NB4 (cell line): ENCODE measurements at regions not wholly inside any gene's neighbourhood (a gene's known extent, or its start where the extent isn't known, plus 50 kb on each side); places are given as distances from the start of the nearest gene placed in this dataset.

Experiments
- DNase-seq: peaks from one replicate; pipeline ENCODE4 v3.0.0; 2010; ENCODE audit warnings: low read depth
- H3K4me3 ChIP-seq: one replicate; pipeline ENCODE4 v1.5.1; 2011; ENCODE audit warnings: mild to moderate bottlenecking, low read depth, low read length, moderate library complexity
- MYC ChIP-seq: IDR thresholded peaks from 2 replicates; pipeline ENCODE4 v1.6.1; 2011; ENCODE audit warnings: low read depth, low read length
- POLR2A ChIP-seq: IDR thresholded peaks from 2 replicates; pipeline ENCODE4 v1.6.1; 2011; ENCODE audit warnings: mild to moderate bottlenecking; ENCODE audit not compliant: insufficient read length; ENCODE audit errors: extremely low read depth
- TF ChIP-seq, protein P1 (sequence below): IDR thresholded peaks from 2 replicates; pipeline ENCODE4 v1.6.1; 2011; ENCODE audit warnings: low read depth, low read length
- TF ChIP-seq, protein P2 (sequence below): IDR thresholded peaks from one replicate; pipeline ENCODE4 v1.5.1; 2012; ENCODE audit warnings: low read depth, low read length

DNA sequence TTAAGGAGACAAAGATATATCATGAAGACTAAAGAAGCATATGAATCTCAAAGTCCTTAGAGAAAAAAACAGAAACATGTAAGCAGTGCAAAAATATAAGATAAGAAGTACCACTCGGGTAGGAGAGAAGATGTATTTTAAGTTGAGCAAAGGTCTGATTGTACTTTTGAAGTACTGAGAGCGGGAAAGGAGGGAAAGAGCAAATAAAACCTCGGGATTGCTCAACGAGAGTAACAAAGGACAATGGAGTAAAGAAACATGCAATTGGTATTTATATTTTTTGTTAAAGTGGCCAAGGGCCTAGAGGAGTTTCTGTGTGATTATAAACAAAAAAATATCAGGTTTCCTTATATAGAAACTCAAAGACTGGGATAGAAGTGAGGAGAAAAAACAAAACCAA lies 251.9 kb downstream of the LNPK start:
- no peak for DNase-seq
- no peak for TF ChIP-seq POLR2A
- TF ChIP-seq, protein P1, sequence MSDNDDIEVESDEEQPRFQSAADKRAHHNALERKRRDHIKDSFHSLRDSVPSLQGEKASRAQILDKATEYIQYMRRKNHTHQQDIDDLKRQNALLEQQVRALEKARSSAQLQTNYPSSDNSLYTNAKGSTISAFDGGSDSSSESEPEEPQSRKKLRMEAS, result no peak
- no peak for TF ChIP-seq MYC
- TF ChIP-seq, protein P2, sequence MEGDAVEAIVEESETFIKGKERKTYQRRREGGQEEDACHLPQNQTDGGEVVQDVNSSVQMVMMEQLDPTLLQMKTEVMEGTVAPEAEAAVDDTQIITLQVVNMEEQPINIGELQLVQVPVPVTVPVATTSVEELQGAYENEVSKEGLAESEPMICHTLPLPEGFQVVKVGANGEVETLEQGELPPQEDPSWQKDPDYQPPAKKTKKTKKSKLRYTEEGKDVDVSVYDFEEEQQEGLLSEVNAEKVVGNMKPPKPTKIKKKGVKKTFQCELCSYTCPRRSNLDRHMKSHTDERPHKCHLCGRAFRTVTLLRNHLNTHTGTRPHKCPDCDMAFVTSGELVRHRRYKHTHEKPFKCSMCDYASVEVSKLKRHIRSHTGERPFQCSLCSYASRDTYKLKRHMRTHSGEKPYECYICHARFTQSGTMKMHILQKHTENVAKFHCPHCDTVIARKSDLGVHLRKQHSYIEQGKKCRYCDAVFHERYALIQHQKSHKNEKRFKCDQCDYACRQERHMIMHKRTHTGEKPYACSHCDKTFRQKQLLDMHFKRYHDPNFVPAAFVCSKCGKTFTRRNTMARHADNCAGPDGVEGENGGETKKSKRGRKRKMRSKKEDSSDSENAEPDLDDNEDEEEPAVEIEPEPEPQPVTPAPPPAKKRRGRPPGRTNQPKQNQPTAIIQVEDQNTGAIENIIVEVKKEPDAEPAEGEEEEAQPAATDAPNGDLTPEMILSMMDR, result no peak
- no peak overlapping the region for H3K4me3 ChIP-seq

DNA sequence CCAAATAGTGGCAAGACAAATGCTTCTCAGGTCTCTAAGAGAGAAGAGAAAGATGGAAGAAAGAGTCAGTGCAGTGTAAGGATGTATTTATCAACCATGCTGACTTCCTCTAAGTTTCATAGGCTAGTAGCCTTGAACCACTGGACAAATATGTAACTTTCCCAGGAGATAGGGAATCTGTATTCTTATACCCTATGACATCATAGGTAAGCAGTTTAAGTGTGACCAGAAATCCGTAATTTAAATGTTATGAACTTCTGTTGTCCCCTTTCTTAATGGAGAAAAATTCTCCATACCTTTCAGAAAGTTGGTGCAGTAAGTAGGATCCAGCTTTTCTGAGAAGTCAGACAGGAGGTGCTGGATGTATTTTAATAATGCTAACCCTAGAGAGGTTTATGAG lies 256.2 kb downstream of the LNPK start:
- no peak for TF ChIP-seq POLR2A
- no peak for TF ChIP-seq MYC
- TF ChIP-seq, protein P2, result no peak
- TF ChIP-seq, protein P1, result no peak
- no peak for DNase-seq
- H3K4me3 ChIP-seq, result no peak overlapping the region

DNA sequence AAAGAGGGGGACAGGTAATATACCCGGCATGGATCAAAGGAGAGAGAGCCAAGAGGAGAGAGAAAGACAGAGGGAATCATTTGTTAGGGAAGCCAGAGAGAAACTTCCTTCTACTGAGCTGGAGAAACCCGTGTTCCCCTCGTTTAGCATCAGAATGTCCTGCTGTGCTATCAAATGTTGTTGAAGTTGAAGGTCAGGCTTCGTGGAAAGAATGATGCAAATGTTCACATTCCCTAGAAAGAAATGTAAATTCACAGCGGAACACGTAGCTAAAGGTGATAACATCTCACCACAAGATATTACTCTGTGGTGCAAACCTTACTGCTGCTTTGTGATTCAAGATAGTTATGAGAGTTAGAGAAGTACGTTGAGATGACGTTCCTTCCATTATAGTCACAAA lies 258.1 kb downstream of the LNPK start:
- TF ChIP-seq, protein P2, result no peak
- TF ChIP-seq POLR2A, result no peak
- TF ChIP-seq MYC, result no peak
- TF ChIP-seq, protein P1, result no peak
- no peak for DNase-seq
- no peak overlapping the region for H3K4me3 ChIP-seq

DNA sequence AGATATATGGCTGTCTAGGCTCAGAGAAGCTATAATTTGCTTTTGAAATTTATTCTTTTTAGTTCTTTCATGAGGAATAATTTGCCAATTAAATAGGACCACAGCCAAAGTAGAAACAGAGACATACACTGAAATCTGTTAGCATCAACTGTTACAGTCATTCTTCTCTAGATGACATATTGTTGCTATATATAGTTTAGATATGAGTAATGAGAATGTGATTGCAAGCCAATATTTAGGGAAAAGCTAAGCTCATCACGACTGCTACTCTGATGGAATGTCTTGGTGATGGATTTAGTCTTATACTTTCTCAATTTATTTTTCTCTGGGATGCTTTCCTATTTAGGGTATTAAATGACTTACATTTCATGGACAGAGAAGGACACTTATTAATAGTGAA lies 259.1 kb downstream of the LNPK start:
- DNase-seq, result no peak
- TF ChIP-seq, protein P1, result no peak
- TF ChIP-seq MYC (no peak), POLR2A (no peak)
- TF ChIP-seq, protein P2, result no peak
- no peak overlapping the region for H3K4me3 ChIP-seq

DNA sequence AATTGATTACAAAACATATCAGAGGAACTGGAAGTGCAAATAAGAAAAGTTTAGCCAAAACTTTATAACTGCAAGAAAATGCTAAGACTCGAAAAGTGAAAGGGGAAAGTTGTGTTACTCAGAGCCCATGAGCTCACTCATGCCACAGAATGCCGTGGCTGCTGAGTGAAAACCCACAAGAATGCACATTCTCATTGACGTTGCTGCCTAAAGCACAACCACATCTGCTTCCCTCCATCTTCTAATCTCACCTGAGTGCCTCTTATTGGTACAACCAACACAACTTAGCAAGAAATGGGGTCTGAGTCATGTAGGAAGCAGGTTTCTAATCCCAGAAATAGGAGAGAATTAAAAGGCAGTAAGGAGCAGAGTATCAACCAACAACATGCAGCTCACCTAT lies 259.7 kb downstream of the LNPK start:
- DNase-seq, result no peak
- no peak overlapping the region for H3K4me3 ChIP-seq
- no peak for TF ChIP-seq POLR2A
- TF ChIP-seq, protein P2, result no peak
- TF ChIP-seq, protein P1, result no peak

DNA sequence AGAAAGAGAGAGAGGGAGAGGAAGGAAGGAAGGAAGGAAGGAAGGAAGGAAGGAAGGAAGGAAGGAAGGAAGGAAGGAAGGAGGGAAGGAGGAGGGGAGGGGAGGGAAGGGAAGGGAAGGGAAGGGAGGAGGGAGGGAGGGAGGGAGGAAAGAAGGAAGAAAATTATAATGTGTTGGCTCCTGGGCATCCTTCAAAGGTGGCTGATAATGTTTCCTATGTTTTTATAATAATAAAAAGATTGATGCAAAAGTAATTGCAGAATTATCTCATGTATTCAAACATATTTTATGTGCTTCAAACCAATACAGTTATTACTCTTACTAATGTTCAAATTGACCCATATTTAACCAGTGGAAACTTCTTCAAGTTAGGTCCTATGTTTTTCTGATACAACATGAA lies 260.9 kb downstream of the LNPK start:
- DNase-seq, result no peak
- TF ChIP-seq, protein P2, result no peak
- TF ChIP-seq, protein P1, result no peak
- TF ChIP-seq POLR2A, result no peak
- TF ChIP-seq MYC, result no peak
- no peak overlapping the region for H3K4me3 ChIP-seq
